HEK293 (cell line): ENCODE measurements at regions not wholly inside any gene's neighbourhood (a gene's known extent, or its start where the extent isn't known, plus 50 kb on each side); places are given as distances from the start of the nearest gene placed in this dataset.

Source experiments
- CTCF ChIA-PET: fragments of 350-600 bp; formaldehyde crosslinking; extraction: SDS; loops from one replicate; lab custom pipeline; 2021; ENCODE audit warnings: antibody characterized with exemption; lab: Yijun Ruan, JAX
- POLR2A ChIA-PET: fragments of 300-600 bp; formaldehyde crosslinking; extraction: SDS; loops from one replicate; lab custom pipeline; 2020; ENCODE audit warnings: antibody characterized with exemption, inconsistent platforms; lab: Yijun Ruan, JAX
- H3K27ac ChIP-seq: fragments of 200-500 bp; sonication (Bioruptor generic); 2 replicates; pipeline ENCODE4 v1.5.1; 2014; ENCODE audit warnings: low read depth, low read length, control low read depth, inconsistent platforms; ENCODE audit errors: extremely low read depth
- H3K36me3 ChIP-seq, 2 experiments: fragments of 200-500 bp in 1 of 2; sonication (Bioruptor generic) in 1 of 2; 1 replicate in 1 of 2; 2 replicates in 1 of 2; pipeline ENCODE4 v1.5.1; 2014 to 2017; ENCODE audit warnings: inconsistent platforms in 2 of 2, low read length in 2 of 2; ENCODE audit not compliant: control insufficient read depth in 2 of 2, insufficient read depth in 1 of 2
- H3K4me1 ChIP-seq: fragments of 200-500 bp; sonication (Bioruptor generic); 2 replicates; pipeline ENCODE4 v1.5.1; 2014; ENCODE audit warnings: mild to moderate bottlenecking, low read length, inconsistent platforms; ENCODE audit not compliant: control insufficient read depth, insufficient read depth
- H3K4me3 ChIP-seq: 2 replicates; pipeline ENCODE4 v1.5.1; 2011; ENCODE audit warnings: low read depth, mild to moderate bottlenecking, control low read depth, low read length, moderate library complexity
- H3K9me3 ChIP-seq: fragments of 200-500 bp; sonication (Bioruptor generic); 2 replicates; pipeline ENCODE4 v1.5.1; 2014; ENCODE audit warnings: low read depth, low read length, inconsistent platforms; ENCODE audit not compliant: control insufficient read depth, insufficient read depth
- GFI1B ChIP-seq: fragments of 450-650 bp; formaldehyde crosslinking; IDR thresholded peaks from 2 replicates; pipeline ENCODE4 v1.5.1; 2016; ENCODE audit warnings: missing biosample characterization, missing genetic modification characterization
- OVOL3 ChIP-seq: fragments of 450-650 bp; formaldehyde crosslinking; IDR thresholded peaks from 2 replicates; pipeline ENCODE4 v1.5.1; 2016; ENCODE audit warnings: missing biosample characterization, missing genetic modification characterization
- ZBTB21 ChIP-seq: fragments of 450-650 bp; formaldehyde crosslinking; IDR thresholded peaks from 2 replicates; pipeline ENCODE4 v1.5.1; 2017; ENCODE audit warnings: missing biosample characterization, missing genetic modification characterization
- ZFP69B ChIP-seq: fragments of 450-650 bp; formaldehyde crosslinking; IDR thresholded peaks from 2 replicates; pipeline ENCODE4 v1.5.1; 2016; ENCODE audit warnings: missing biosample characterization, missing genetic modification characterization
- ZNF146 ChIP-seq: fragments of 450-650 bp; formaldehyde crosslinking; IDR thresholded peaks from 2 replicates; pipeline ENCODE4 v1.5.1; 2016; ENCODE audit warnings: missing biosample characterization, missing genetic modification characterization
- ZNF16 ChIP-seq: fragments of 450-650 bp; formaldehyde crosslinking; IDR thresholded peaks from 2 replicates; pipeline ENCODE4 v1.5.1; 2016; ENCODE audit warnings: low read depth, missing biosample characterization, missing genetic modification characterization
- ZNF221 ChIP-seq: fragments of 450-650 bp; formaldehyde crosslinking; IDR thresholded peaks from 2 replicates; pipeline ENCODE4 v1.5.1; 2017; ENCODE audit warnings: missing biosample characterization, missing genetic modification characterization, borderline replicate concordance
- ZNF248 ChIP-seq: fragments of 450-650 bp; formaldehyde crosslinking; IDR thresholded peaks from 2 replicates; pipeline ENCODE4 v1.5.1; 2017; ENCODE audit warnings: missing biosample characterization, missing genetic modification characterization
- ZNF391 ChIP-seq: fragments of 450-650 bp; formaldehyde crosslinking; IDR thresholded peaks from 2 replicates; pipeline ENCODE4 v1.5.1; 2016; ENCODE audit warnings: low read depth, missing biosample characterization, missing genetic modification characterization, borderline replicate concordance
- ZNF560 ChIP-seq: fragments of 450-650 bp; formaldehyde crosslinking; IDR thresholded peaks from 2 replicates; pipeline ENCODE4 v1.5.1; 2017; ENCODE audit warnings: missing biosample characterization, missing genetic modification characterization, borderline replicate concordance
- ZNF585B ChIP-seq: fragments of 450-650 bp; formaldehyde crosslinking; IDR thresholded peaks from 2 replicates; pipeline ENCODE4 v1.5.1; 2016; ENCODE audit warnings: missing biosample characterization, missing genetic modification characterization
- ZNF654 ChIP-seq: fragments of 450-650 bp; formaldehyde crosslinking; IDR thresholded peaks from 2 replicates; pipeline ENCODE4 v1.5.1; 2016; ENCODE audit warnings: low read depth, missing biosample characterization, missing genetic modification characterization
- ZNF658 ChIP-seq: fragments of 450-650 bp; formaldehyde crosslinking; IDR thresholded peaks from 2 replicates; pipeline ENCODE4; 2016; ENCODE audit warnings: missing biosample characterization, missing genetic modification characterization
- ZNF776 ChIP-seq: fragments of 450-650 bp; formaldehyde crosslinking; IDR thresholded peaks from 2 replicates; pipeline ENCODE4 v1.5.0; 2017; ENCODE audit warnings: missing biosample characterization, missing genetic modification characterization, borderline replicate concordance
- ZSCAN23 ChIP-seq: fragments of 450-650 bp; formaldehyde crosslinking; IDR thresholded peaks from 2 replicates; pipeline ENCODE4 v1.5.1; 2016; ENCODE audit warnings: missing biosample characterization, missing genetic modification characterization
- TF ChIP-seq, protein P1 (sequence below): fragments of 450-650 bp; formaldehyde crosslinking; IDR thresholded peaks from 2 replicates; pipeline ENCODE4 v1.5.1; 2017; ENCODE audit warnings: missing biosample characterization, missing genetic modification characterization
- TF ChIP-seq, protein P2 (sequence below): fragments of 450-650 bp; formaldehyde crosslinking; IDR thresholded peaks from 2 replicates; pipeline ENCODE4 v1.5.1; 2016; ENCODE audit warnings: missing biosample characterization, missing genetic modification characterization
- TF ChIP-seq, protein P3 (sequence below): fragments of 450-650 bp; formaldehyde crosslinking; IDR thresholded peaks from 2 replicates; pipeline ENCODE4 v1.5.1; 2016; ENCODE audit warnings: missing biosample characterization, missing genetic modification characterization
- TF ChIP-seq, protein P4 (sequence below): fragments of 450-650 bp; formaldehyde crosslinking; IDR thresholded peaks from 2 replicates; pipeline ENCODE4 v1.5.1; 2016; ENCODE audit warnings: missing biosample characterization, missing genetic modification characterization
- TF ChIP-seq, protein P5 (sequence below): fragments of 450-650 bp; formaldehyde crosslinking; IDR thresholded peaks from 2 replicates; pipeline ENCODE4 v1.5.1; 2016; ENCODE audit warnings: missing biosample characterization, missing genetic modification characterization
- TF ChIP-seq, protein P6 (sequence below): fragments of 450-650 bp; formaldehyde crosslinking; IDR thresholded peaks from 2 replicates; pipeline ENCODE4 v1.5.1; 2017; ENCODE audit warnings: missing biosample characterization, missing genetic modification characterization
- TF ChIP-seq, protein P7 (sequence below): fragments of 450-650 bp; formaldehyde crosslinking; IDR thresholded peaks from 2 replicates; pipeline ENCODE4; 2016; ENCODE audit warnings: missing biosample characterization, missing genetic modification characterization

DNA sequence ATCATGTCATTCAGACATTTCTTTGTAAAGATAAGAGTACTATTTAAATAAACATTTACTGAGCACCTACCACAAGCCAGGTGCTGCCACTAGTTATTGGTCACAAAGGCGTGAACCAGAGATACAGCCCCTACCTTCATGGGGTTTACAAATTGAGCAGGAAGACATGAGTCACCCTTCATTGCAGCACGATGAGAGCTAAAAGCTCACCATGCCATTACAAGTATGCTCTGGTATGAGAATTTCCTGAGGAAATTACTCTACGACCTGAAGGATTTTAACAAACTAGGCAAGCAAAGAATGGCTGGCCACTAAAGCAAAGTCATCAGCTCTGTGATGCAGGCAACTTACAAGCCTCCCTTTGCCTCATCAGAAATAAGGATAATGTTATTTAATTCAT lies 346.8 kb downstream of the BRINP2 start:
- Histone ChIP-seq H3K4me3 (no peak overlapping the region), H3K36me3 (no peaks in the 10 kb centered on the region), H3K4me1 (no peaks in the 10 kb centered on the region), H3K9me3 (no peaks in the 10 kb centered on the region), H3K27ac (no peak overlapping the region)
- TF ChIP-seq ZNF560 (tag by site-specific recombination) = no peak
- no peak for TF ChIP-seq ZNF221 (tag by site-specific recombination)
- no peak for TF ChIP-seq OVOL3 (tag by site-specific recombination)
- no peak for TF ChIP-seq ZNF654 (tag by site-specific recombination)
- TF ChIP-seq ZBTB21 (tag by site-specific recombination) = no peak
- TF ChIP-seq, protein P1, sequence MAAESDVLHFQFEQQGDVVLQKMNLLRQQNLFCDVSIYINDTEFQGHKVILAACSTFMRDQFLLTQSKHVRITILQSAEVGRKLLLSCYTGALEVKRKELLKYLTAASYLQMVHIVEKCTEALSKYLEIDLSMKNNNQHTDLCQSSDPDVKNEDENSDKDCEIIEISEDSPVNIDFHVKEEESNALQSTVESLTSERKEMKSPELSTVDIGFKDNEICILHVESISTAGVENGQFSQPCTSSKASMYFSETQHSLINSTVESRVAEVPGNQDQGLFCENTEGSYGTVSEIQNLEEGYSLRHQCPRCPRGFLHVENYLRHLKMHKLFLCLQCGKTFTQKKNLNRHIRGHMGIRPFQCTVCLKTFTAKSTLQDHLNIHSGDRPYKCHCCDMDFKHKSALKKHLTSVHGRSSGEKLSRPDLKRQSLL (tag by site-specific recombination) = no peak
- TF ChIP-seq ZNF248 (tag by site-specific recombination) = no peak
- no peak for TF ChIP-seq ZNF658 (tag by site-specific recombination)
- TF ChIP-seq, protein P2, sequence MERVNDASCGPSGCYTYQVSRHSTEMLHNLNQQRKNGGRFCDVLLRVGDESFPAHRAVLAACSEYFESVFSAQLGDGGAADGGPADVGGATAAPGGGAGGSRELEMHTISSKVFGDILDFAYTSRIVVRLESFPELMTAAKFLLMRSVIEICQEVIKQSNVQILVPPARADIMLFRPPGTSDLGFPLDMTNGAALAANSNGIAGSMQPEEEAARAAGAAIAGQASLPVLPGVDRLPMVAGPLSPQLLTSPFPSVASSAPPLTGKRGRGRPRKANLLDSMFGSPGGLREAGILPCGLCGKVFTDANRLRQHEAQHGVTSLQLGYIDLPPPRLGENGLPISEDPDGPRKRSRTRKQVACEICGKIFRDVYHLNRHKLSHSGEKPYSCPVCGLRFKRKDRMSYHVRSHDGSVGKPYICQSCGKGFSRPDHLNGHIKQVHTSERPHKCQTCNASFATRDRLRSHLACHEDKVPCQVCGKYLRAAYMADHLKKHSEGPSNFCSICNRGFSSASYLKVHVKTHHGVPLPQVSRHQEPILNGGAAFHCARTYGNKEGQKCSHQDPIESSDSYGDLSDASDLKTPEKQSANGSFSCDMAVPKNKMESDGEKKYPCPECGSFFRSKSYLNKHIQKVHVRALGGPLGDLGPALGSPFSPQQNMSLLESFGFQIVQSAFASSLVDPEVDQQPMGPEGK (tag by site-specific recombination) = no peak
- TF ChIP-seq GFI1B (tag by site-specific recombination) = no peak
- no peak for TF ChIP-seq ZNF146 (tag by site-specific recombination)
- no peak for TF ChIP-seq ZNF16 (tag by site-specific recombination)
- ChIA-PET POLR2A (no interaction called here), CTCF (no interaction called here)

DNA sequence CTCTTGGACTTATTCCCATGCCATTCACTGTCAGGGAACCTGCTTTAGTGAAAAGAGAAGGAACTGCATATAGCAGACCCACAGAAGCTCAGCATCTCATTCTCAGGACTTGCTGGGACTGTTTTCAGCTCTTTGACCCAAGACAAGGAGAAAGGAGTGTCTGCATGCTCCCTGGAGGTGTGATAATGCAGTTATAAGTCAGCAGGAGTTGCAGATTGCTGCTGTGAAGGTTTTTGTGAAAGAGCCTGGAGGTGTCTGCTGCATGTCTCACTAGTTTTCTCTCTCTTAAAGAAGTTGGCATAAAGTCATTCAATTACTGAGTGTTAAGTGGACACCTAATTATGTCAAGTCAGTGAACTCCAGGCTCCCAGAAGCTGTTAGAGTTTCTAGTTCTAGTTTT lies 343.4 kb downstream of the BRINP2 start:
- Histone ChIP-seq H3K4me1 (no peaks in the 10 kb centered on the region), H3K36me3 (no peaks in the 10 kb centered on the region), H3K4me3 (no peak overlapping the region), H3K9me3 (no peaks in the 10 kb centered on the region), H3K27ac (no peak overlapping the region)
- CTCF ChIA-PET = no interaction called here
- POLR2A ChIA-PET = no interaction called here
- TF ChIP-seq ZSCAN23 (tag by site-specific recombination) (no peak), ZNF585B (tag by site-specific recombination) (no peak), ZNF776 (tag by site-specific recombination) (no peak), ZFP69B (tag by site-specific recombination) (no peak), ZNF391 (tag by site-specific recombination) (no peak)
- TF ChIP-seq, protein P3, sequence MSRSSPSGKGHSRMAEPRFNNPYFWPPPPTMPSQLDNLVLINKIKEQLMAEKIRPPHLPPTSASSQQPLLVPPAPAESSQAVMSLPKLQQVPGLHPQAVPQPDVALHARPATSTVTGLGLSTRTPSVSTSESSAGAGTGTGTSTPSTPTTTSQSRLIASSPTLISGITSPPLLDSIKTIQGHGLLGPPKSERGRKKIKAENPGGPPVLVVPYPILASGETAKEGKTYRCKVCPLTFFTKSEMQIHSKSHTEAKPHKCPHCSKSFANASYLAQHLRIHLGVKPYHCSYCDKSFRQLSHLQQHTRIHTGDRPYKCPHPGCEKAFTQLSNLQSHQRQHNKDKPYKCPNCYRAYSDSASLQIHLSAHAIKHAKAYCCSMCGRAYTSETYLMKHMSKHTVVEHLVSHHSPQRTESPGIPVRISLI (tag by site-specific recombination) = no peak
- TF ChIP-seq, protein P4, sequence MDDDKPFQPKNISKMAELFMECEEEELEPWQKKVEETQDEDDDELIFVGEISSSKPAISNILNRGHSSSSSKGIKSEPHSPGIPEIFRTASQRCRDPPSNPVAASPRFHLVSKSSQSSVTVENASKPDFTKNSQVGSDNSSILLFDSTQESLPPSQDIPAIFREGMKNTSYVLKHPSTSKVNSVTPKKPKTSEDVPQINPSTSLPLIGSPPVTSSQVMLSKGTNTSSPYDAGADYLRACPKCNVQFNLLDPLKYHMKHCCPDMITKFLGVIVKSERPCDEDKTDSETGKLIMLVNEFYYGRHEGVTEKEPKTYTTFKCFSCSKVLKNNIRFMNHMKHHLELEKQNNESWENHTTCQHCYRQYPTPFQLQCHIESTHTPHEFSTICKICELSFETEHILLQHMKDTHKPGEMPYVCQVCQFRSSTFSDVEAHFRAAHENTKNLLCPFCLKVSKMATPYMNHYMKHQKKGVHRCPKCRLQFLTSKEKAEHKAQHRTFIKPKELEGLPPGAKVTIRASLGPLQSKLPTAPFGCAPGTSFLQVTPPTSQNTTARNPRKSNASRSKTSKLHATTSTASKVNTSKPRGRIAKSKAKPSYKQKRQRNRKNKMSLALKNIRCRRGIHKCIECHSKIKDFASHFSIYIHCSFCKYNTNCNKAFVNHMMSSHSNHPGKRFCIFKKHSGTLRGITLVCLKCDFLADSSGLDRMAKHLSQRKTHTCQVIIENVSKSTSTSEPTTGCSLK = no peak
- TF ChIP-seq, protein P5, sequence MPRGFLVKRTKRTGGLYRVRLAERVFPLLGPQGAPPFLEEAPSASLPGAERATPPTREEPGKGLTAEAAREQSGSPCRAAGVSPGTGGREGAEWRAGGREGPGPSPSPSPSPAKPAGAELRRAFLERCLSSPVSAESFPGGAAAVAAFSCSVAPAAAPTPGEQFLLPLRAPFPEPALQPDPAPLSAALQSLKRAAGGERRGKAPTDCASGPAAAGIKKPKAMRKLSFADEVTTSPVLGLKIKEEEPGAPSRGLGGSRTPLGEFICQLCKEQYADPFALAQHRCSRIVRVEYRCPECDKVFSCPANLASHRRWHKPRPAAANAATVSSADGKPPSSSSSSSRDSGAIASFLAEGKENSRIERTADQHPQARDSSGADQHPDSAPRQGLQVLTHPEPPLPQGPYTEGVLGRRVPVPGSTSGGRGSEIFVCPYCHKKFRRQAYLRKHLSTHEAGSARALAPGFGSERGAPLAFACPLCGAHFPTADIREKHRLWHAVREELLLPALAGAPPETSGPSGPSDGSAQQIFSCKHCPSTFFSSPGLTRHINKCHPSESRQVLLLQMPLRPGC (tag by site-specific recombination) = no peak
- TF ChIP-seq, protein P6, sequence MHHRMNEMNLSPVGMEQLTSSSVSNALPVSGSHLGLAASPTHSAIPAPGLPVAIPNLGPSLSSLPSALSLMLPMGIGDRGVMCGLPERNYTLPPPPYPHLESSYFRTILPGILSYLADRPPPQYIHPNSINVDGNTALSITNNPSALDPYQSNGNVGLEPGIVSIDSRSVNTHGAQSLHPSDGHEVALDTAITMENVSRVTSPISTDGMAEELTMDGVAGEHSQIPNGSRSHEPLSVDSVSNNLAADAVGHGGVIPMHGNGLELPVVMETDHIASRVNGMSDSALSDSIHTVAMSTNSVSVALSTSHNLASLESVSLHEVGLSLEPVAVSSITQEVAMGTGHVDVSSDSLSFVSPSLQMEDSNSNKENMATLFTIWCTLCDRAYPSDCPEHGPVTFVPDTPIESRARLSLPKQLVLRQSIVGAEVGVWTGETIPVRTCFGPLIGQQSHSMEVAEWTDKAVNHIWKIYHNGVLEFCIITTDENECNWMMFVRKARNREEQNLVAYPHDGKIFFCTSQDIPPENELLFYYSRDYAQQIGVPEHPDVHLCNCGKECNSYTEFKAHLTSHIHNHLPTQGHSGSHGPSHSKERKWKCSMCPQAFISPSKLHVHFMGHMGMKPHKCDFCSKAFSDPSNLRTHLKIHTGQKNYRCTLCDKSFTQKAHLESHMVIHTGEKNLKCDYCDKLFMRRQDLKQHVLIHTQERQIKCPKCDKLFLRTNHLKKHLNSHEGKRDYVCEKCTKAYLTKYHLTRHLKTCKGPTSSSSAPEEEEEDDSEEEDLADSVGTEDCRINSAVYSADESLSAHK (tag by site-specific recombination) = no peak
- TF ChIP-seq, protein P7, sequence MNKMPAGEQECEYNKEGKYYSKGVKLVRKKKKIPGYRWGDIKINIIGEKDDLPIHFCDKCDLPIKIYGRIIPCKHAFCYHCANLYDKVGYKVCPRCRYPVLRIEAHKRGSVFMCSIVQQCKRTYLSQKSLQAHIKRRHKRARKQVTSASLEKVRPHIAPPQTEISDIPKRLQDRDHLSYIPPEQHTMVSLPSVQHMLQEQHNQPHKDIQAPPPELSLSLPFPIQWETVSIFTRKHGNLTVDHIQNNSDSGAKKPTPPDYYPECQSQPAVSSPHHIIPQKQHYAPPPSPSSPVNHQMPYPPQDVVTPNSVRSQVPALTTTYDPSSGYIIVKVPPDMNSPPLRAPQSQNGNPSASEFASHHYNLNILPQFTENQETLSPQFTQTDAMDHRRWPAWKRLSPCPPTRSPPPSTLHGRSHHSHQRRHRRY (tag by site-specific recombination) = no peak
